ENCODE measurements at regions not wholly inside any gene's neighbourhood (a gene's known extent, or its start where the extent isn't known, plus 50 kb on each side); places are given as distances from the start of the nearest gene placed in this dataset.

DNA sequence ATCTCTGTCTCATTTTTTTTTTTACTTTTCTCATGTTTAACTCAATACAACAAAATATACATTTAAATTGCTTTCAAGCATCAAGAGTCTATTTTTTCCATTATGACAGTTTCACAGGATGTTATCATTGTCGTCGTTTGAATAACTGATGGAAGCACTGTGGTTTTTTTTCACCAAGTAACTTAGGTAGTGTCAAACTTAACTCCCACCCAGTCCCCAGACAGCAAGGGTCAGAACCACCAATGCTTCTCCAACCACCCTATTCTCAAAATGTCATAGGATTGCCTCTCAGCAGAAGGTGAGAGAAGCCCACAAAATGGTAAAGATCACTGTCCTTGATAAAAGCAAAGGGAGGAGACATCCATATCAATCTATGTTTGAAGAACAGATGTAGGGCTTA, 339.4 kb downstream of the SFMBT2 start:
- TF ChIP-seq CTCF (IDR thresholded peaks at IDR 0.05): no peak
- TF ChIP-seq POLR2A (IDR thresholded peaks at IDR 0.05): no peak
